HepG2 (cell line): ENCODE measurements at regions not wholly inside any gene's neighbourhood (a gene's known extent, or its start where the extent isn't known, plus 50 kb on each side); places are given as distances from the start of the nearest gene placed in this dataset.

Experiments
- ATAC-seq: fragments of 200-7000 bp; cut with Tn5 transposase; 3 replicates; pipeline ENCODE4 v1.9.1; 2020; ENCODE audit warnings: mild to moderate bottlenecking, moderate library complexity
- BruUV-seq: library from RNA; stranded (reverse); fragments of 400-500 nt; replicated peaks from 2 replicates; lab custom pipeline; 2021; lab: Mats Ljungman, UMichigan
- CTCF ChIA-PET: fragments of 300-600 bp; formaldehyde crosslinking; extraction: SDS; loops from one replicate; lab custom pipeline; 2021; ENCODE audit warnings: low total read pairs, inconsistent platforms, low intra/inter-chr PET ratio; lab: Yijun Ruan, JAX
- POLR2A ChIA-PET: fragments of 350-600 bp; sonication (Branson Sonifier 250); formaldehyde crosslinking; loops from one replicate; lab custom pipeline; 2020; ENCODE audit warnings: antibody characterized with exemption, inconsistent platforms; lab: Yijun Ruan, JAX
- DNase-seq: peaks from one replicate; pipeline ENCODE4 v3.0.0-alpha.2; 2015; ENCODE audit warnings: low spot score
- FAIRE-seq: peaks from 3 replicates; lab custom pipeline; 2011; peaks lifted over from hg19 to GRCh38; lab: Jason Lieb, UNC
- H2AFZ ChIP-seq: one replicate; pipeline ENCODE4 v1.6.1; 2011; ENCODE audit warnings: low read length, inconsistent platforms
- H3K27ac ChIP-seq: fragments of 300-600 bp; 3 replicates; pipeline ENCODE4 v1.8.0; 2011; ENCODE audit warnings: mixed run types, mild to moderate bottlenecking, mixed read lengths, low read length, inconsistent platforms; ENCODE audit not compliant: insufficient read depth; ENCODE audit errors: extremely low read length
- H3K27me3 ChIP-seq, 2 experiments: fragments of 200-600 bp in 1 of 2; 2 replicates in 1 of 2; 3 replicates in 1 of 2; pipeline versions ENCODE4 v1.6.0 to v1.8.0; 2011; ENCODE audit warnings: low read length in 2 of 2, mild to moderate bottlenecking in 2 of 2, moderate library complexity in 2 of 2, inconsistent platforms in 1 of 2; ENCODE audit not compliant: insufficient read depth in 2 of 2, control insufficient read depth in 1 of 2
- H3K36me3 ChIP-seq, 2 experiments: fragments of 200-600 bp in 1 of 2; replicated peaks in 1 of 2; 2 replicates in 1 of 2; 3 replicates in 1 of 2; pipeline versions ENCODE4 v1.5.1 to v1.8.0; 2011; ENCODE audit warnings: low read length in 2 of 2, inconsistent platforms in 1 of 2; ENCODE audit not compliant: insufficient read depth in 2 of 2, control insufficient read depth in 1 of 2
- H3K4me1 ChIP-seq: 2 replicates; pipeline ENCODE4 v1.5.1; 2012; ENCODE audit warnings: low read length, inconsistent platforms; ENCODE audit not compliant: insufficient read depth
- H3K4me2 ChIP-seq: 2 replicates; pipeline ENCODE4 v1.6.0; 2011; ENCODE audit warnings: low read depth, low read length, inconsistent platforms
- H3K4me3 ChIP-seq, 3 experiments: fragments of 200-600 bp in 1 of 3; sonication (generic), shearing (Covaris generic) in 1 of 3; replicated peaks in 1 of 3; 2 replicates each; pipeline ENCODE4 v1.5.1; 2011 to 2016; ENCODE audit warnings: low read length in 3 of 3, inconsistent platforms in 2 of 3, low read depth in 2 of 3, mild to moderate bottlenecking in 2 of 3, control low read depth in 1 of 3, mixed read lengths in 1 of 3; ENCODE audit not compliant: insufficient read depth in 1 of 3
- H3K79me2 ChIP-seq: one replicate; pipeline ENCODE4 v1.6.1; 2011; ENCODE audit warnings: low read length, inconsistent platforms; ENCODE audit not compliant: insufficient read depth
- H3K9ac ChIP-seq: 2 replicates; pipeline ENCODE4 v1.6.0; 2011; ENCODE audit warnings: mild to moderate bottlenecking, low read depth, low read length, inconsistent platforms; ENCODE audit not compliant: insufficient read depth
- H3K9me3 ChIP-seq: 2 replicates; pipeline ENCODE4 v1.5.1; 2012; ENCODE audit warnings: mild to moderate bottlenecking, low read length
- H4K20me1 ChIP-seq: 2 replicates; pipeline ENCODE4 v1.6.0; 2011; ENCODE audit warnings: inconsistent platforms, mild to moderate bottlenecking, low read length, moderate library complexity; ENCODE audit not compliant: insufficient read depth
- AHR ChIP-seq: IDR thresholded peaks from 2 replicates; pipeline ENCODE4 v1.6.1; 2018; ENCODE audit warnings: missing genetic modification reagents, missing compliant biosample characterization
- ARHGAP35 ChIP-seq: sonication (generic); formaldehyde crosslinking; IDR thresholded peaks from 2 replicates; pipeline ENCODE4 v1.9.0; 2022; ENCODE audit warnings: mild to moderate bottlenecking, inconsistent platforms, moderate library complexity, missing genetic modification reagents, borderline replicate concordance
- GPN1 ChIP-seq: sonication (generic); formaldehyde crosslinking; IDR thresholded peaks from 2 replicates; pipeline ENCODE4 v1.5.1; 2020; ENCODE audit warnings: missing genetic modification reagents, borderline replicate concordance
- HOXA9 ChIP-seq: sonication (generic); formaldehyde crosslinking; IDR thresholded peaks from 2 replicates; pipeline ENCODE4 v1.8.1; 2022; ENCODE audit warnings: missing genetic modification reagents, mild to moderate bottlenecking, moderate library complexity, borderline replicate concordance
- KDM5B ChIP-seq: sonication (generic); formaldehyde crosslinking; IDR thresholded peaks from 2 replicates; pipeline ENCODE4 v1.4.0; 2020; ENCODE audit warnings: missing genetic modification reagents, mild to moderate bottlenecking, borderline replicate concordance
- MBNL3 ChIP-seq: fragments of 250-450 bp; sonication (Bioruptor Pico); conservative IDR thresholded peaks from 2 replicates; pipeline ENCODE4 v1.8.0; 2022; ENCODE audit warnings: mild to moderate bottlenecking, inconsistent platforms
- MTA3 ChIP-seq: sonication (generic); formaldehyde crosslinking; IDR thresholded peaks from 2 replicates; pipeline ENCODE4 v1.4.0; 2020; ENCODE audit warnings: missing genetic modification reagents
- NFIB ChIP-seq: sonication (generic); formaldehyde crosslinking; IDR thresholded peaks from 2 replicates; pipeline ENCODE4 v1.9.0; 2021; ENCODE audit warnings: missing genetic modification reagents, mild to moderate bottlenecking, borderline replicate concordance
- PCBP1 ChIP-seq: fragments of 200-400 bp; formaldehyde crosslinking; IDR thresholded peaks from 2 replicates; pipeline ENCODE4 v1.6.1; 2017; ENCODE audit warnings: mild to moderate bottlenecking, low read depth, low read length, borderline replicate concordance
- SKI ChIP-seq: fragments of 450-650 bp; IDR thresholded peaks from one replicate; pipeline ENCODE4 v1.6.1; 2018; ENCODE audit warnings: mild to moderate bottlenecking; ENCODE audit not compliant: partially characterized antibody
- SMAD3 ChIP-seq: sonication (generic); formaldehyde crosslinking; IDR thresholded peaks from 2 replicates; pipeline ENCODE4 v1.4.0; 2020; ENCODE audit warnings: missing genetic modification reagents
- TAF15 ChIP-seq: fragments of 200-400 bp; formaldehyde crosslinking; IDR thresholded peaks from one replicate; pipeline ENCODE4 v1.6.1; 2018; ENCODE audit warnings: mild to moderate bottlenecking, low read depth, low read length; ENCODE audit not compliant: poor library complexity, severe bottlenecking
- ZBTB21 ChIP-seq: sonication (generic); formaldehyde crosslinking; IDR thresholded peaks from 2 replicates; pipeline ENCODE4 v1.4.0; 2020; ENCODE audit warnings: missing genetic modification reagents
- ZNF225 ChIP-seq: sonication (generic); formaldehyde crosslinking; IDR thresholded peaks from 2 replicates; pipeline ENCODE4 v1.4.0; 2020; ENCODE audit warnings: mild to moderate bottlenecking, missing genetic modification reagents
- ZNF260 ChIP-seq: sonication (generic); formaldehyde crosslinking; IDR thresholded peaks from 2 replicates; pipeline ENCODE4 v1.4.0; 2020; ENCODE audit warnings: missing genetic modification reagents, low read depth, mild to moderate bottlenecking, borderline replicate concordance
- ZNF333 ChIP-seq: sonication (generic); formaldehyde crosslinking; IDR thresholded peaks from 2 replicates; pipeline ENCODE4 v1.4.0; 2020; ENCODE audit warnings: mild to moderate bottlenecking, missing genetic modification reagents, borderline replicate concordance
- whole genome bisulfite sequencing: methylation state at CpG from one replicate; pipeline ENCODE4 v1.1.6; 2017; ENCODE audit warnings: low lambda C conversion rate; 5-methylcytosine and 5-hydroxymethylcytosine counted together
- in situ Hi-C: cut with HindIII; loops from 2 replicates; pipeline ENCODE4 v1.10.0; 2017; ENCODE audit warnings: low pct_unique_long_range_greater_than_20kb; ENCODE audit not compliant: extremely low pct_ligation_motif_present
- intact Hi-C: fragments of 100-400 bp; cut with micrococcal nuclease; formaldehyde crosslinking; loops from one replicate; pipeline ENCODE4 v1.10.0; 2022; ENCODE audit not compliant: unreplicated experiment
- TF ChIP-seq, protein P1 (sequence below): sonication (generic); formaldehyde crosslinking; IDR thresholded peaks from 2 replicates; pipeline ENCODE4 v1.8.1; 2023; ENCODE audit warnings: missing genetic modification reagents, mild to moderate bottlenecking, borderline replicate concordance

DNA sequence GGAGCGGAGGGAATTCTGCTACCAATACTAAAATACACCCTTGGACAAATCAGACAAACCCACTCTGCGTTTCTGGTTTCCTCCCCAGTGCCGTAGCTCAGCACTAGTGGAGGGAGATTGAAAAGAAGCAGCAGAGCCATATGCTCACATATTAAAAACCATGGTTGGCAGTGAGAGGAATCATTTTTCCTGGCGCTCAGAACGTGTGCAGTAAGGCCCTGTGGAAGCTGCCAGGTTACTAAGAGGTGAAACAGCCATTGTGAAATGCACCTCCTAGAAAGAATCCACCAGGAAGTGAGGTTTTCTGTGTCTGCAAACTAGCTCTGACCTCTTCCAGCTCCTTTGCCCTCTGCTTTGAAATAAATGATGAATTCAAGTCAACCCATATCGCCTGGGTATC, 177.2 kb downstream of the ERCC6L2 start:
- ATAC-seq (no peak), FAIRE-seq (no peak), DNase-seq (no peak)
- Histone ChIP-seq H2AFZ (no peak overlapping the region), H3K36me3 (no peaks in the 10 kb centered on the region), H3K79me2 (no peaks in the 10 kb centered on the region), H3K4me2 (no peak overlapping the region), H3K27me3 (peaks cover 6 to 42% of the 10 kb centered on the region in 2 experiments), H3K4me1 (peaks cover 28% of the 10 kb centered on the region), H3K27ac (no peak overlapping the region), H3K4me3 (no peak overlapping the region), H4K20me1 (no peaks in the 10 kb centered on the region), H3K9me3 (no peaks in the 10 kb centered on the region), H3K9ac (no peak overlapping the region)
- no peak for TF ChIP-seq GPN1 (CRISPR knock-in tag)
- no peak for TF ChIP-seq SKI
- no peak for TF ChIP-seq MBNL3 (CRISPR knock-in tag)
- no peak for TF ChIP-seq SMAD3 (CRISPR knock-in tag)
- TF ChIP-seq, protein P1, sequence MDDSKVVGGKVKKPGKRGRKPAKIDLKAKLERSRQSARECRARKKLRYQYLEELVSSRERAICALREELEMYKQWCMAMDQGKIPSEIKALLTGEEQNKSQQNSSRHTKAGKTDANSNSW (CRISPR knock-in tag), result no peak
- no peak for TF ChIP-seq ARHGAP35 (CRISPR knock-in tag)
- no peak for TF ChIP-seq HOXA9
- no peak for TF ChIP-seq KDM5B (CRISPR knock-in tag)
- no peak for TF ChIP-seq MTA3 (CRISPR knock-in tag)
- no peak for TF ChIP-seq AHR
- no peak for TF ChIP-seq ZBTB21 (CRISPR knock-in tag)
- no peak for TF ChIP-seq TAF15
- TF ChIP-seq NFIB, result no peak
- no peak for TF ChIP-seq ZNF333 (CRISPR knock-in tag)
- no peak for TF ChIP-seq PCBP1
- TF ChIP-seq ZNF260 (CRISPR knock-in tag), result no peak
- TF ChIP-seq ZNF225 (CRISPR knock-in tag), result no peak
- intact Hi-C loops, result no loop called here
- in situ Hi-C loops, result no loop called here
- no TSS peak for BruUV-seq
- CTCF ChIA-PET, result no interaction called here
- POLR2A ChIA-PET, result no interaction called here
- WGBS, result 39% methylated on average over 5 of the region's 6 CpGs
